A549 (cell line): ENCODE measurements at regions not wholly inside any gene's neighbourhood (a gene's known extent, or its start where the extent isn't known, plus 50 kb on each side); places are given as distances from the start of the nearest gene placed in this dataset.

Experiments used
- HOXB13 ChIP-seq: fragments of 250-450 bp; sonication (Bioruptor Pico); IDR thresholded peaks from 2 replicates; pipeline ENCODE4 v1.5.0; 2020; ENCODE audit warnings: low read depth, mild to moderate bottlenecking, moderate library complexity
- KDM1A ChIP-seq: fragments of 200-600 bp; sonication (generic); IDR thresholded peaks from 2 replicates; pipeline ENCODE4 v1.6.1; 2016; ENCODE audit warnings: low read depth, mild to moderate bottlenecking
- KDM5A ChIP-seq: fragments of 200-600 bp; sonication (generic); IDR thresholded peaks from 2 replicates; pipeline ENCODE4 v1.6.1; 2016; ENCODE audit warnings: antibody characterized with exemption, mild to moderate bottlenecking
- PHF8 ChIP-seq: fragments of 200-600 bp; sonication (generic); IDR thresholded peaks from 2 replicates; pipeline ENCODE4 v1.6.1; 2016; ENCODE audit warnings: low read depth, mild to moderate bottlenecking, antibody characterized with exemption, moderate library complexity, borderline replicate concordance
- POLR2A ChIP-seq: IDR thresholded peaks from 2 replicates; pipeline ENCODE4 v1.6.1; 2012; ENCODE audit warnings: mild to moderate bottlenecking, low read length
- TF ChIP-seq, protein P1 (sequence below): fragments of >200 bp; sonication (Bioruptor Twin); formaldehyde crosslinking; IDR thresholded peaks from 3 replicates; pipeline ENCODE4 v1.5.1; 2016
- TF ChIP-seq, protein P2 (sequence below): IDR thresholded peaks from 2 replicates; pipeline ENCODE4 v1.6.1; 2012
- TF ChIP-seq, protein P3 (sequence below): fragments of 200-600 bp; sonication (generic); IDR thresholded peaks from 2 replicates; pipeline ENCODE4 v1.6.1; 2016; ENCODE audit warnings: antibody characterized with exemption, mild to moderate bottlenecking, moderate library complexity
- TF ChIP-seq, protein P4 (sequence below): fragments of 450-650 bp; IDR thresholded peaks from 2 replicates; pipeline ENCODE4 v1.6.1; 2014; ENCODE audit warnings: antibody characterized with exemption

DNA sequence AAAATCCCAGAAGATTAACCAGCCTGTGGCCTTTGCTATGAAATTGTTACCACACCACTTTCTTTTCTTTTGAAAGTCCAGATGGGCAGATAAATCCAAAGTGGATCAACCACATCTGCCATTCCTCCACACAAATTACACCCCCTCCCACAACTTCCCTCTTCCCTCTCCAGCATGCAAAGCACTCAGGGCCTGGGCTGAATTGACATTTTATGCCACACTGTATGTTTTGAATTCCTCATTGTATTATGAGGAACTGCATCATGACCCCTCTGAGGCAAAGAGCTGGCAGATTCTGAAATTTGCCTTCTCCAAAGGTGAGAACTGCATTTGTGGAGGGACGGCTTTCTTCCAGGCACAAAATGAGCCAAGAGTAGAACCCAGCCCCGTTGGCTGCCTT is 589.2 kb upstream of the KLF4 start:
- TF ChIP-seq, protein P1, sequence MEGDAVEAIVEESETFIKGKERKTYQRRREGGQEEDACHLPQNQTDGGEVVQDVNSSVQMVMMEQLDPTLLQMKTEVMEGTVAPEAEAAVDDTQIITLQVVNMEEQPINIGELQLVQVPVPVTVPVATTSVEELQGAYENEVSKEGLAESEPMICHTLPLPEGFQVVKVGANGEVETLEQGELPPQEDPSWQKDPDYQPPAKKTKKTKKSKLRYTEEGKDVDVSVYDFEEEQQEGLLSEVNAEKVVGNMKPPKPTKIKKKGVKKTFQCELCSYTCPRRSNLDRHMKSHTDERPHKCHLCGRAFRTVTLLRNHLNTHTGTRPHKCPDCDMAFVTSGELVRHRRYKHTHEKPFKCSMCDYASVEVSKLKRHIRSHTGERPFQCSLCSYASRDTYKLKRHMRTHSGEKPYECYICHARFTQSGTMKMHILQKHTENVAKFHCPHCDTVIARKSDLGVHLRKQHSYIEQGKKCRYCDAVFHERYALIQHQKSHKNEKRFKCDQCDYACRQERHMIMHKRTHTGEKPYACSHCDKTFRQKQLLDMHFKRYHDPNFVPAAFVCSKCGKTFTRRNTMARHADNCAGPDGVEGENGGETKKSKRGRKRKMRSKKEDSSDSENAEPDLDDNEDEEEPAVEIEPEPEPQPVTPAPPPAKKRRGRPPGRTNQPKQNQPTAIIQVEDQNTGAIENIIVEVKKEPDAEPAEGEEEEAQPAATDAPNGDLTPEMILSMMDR: no peak
- TF ChIP-seq KDM5A (no peak), POLR2A (no peak), KDM1A (no peak), HOXB13 (CRISPR knock-in tag) (no peak), PHF8 (no peak)
- TF ChIP-seq, protein P2, sequence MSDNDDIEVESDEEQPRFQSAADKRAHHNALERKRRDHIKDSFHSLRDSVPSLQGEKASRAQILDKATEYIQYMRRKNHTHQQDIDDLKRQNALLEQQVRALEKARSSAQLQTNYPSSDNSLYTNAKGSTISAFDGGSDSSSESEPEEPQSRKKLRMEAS: no peak
- TF ChIP-seq, protein P3, sequence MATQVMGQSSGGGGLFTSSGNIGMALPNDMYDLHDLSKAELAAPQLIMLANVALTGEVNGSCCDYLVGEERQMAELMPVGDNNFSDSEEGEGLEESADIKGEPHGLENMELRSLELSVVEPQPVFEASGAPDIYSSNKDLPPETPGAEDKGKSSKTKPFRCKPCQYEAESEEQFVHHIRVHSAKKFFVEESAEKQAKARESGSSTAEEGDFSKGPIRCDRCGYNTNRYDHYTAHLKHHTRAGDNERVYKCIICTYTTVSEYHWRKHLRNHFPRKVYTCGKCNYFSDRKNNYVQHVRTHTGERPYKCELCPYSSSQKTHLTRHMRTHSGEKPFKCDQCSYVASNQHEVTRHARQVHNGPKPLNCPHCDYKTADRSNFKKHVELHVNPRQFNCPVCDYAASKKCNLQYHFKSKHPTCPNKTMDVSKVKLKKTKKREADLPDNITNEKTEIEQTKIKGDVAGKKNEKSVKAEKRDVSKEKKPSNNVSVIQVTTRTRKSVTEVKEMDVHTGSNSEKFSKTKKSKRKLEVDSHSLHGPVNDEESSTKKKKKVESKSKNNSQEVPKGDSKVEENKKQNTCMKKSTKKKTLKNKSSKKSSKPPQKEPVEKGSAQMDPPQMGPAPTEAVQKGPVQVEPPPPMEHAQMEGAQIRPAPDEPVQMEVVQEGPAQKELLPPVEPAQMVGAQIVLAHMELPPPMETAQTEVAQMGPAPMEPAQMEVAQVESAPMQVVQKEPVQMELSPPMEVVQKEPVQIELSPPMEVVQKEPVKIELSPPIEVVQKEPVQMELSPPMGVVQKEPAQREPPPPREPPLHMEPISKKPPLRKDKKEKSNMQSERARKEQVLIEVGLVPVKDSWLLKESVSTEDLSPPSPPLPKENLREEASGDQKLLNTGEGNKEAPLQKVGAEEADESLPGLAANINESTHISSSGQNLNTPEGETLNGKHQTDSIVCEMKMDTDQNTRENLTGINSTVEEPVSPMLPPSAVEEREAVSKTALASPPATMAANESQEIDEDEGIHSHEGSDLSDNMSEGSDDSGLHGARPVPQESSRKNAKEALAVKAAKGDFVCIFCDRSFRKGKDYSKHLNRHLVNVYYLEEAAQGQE: no peak
- TF ChIP-seq, protein P4, sequence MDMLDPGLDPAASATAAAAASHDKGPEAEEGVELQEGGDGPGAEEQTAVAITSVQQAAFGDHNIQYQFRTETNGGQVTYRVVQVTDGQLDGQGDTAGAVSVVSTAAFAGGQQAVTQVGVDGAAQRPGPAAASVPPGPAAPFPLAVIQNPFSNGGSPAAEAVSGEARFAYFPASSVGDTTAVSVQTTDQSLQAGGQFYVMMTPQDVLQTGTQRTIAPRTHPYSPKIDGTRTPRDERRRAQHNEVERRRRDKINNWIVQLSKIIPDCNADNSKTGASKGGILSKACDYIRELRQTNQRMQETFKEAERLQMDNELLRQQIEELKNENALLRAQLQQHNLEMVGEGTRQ: no peak
